ENCODE measurements at regions not wholly inside any gene's neighbourhood (a gene's known extent, or its start where the extent isn't known, plus 50 kb on each side); places are given as distances from the start of the nearest gene placed in this dataset.

- H4K20me1 ChIP-seq (replicated peaks; ENCODE audit: control insufficient read depth, extremely low read depth, insufficient read depth, low read length): no peaks in the 10 kb centered on the region
- intact Hi-C loops (cut with micrococcal nuclease): no loop called here
- dilution Hi-C loops (cut with MboI; ENCODE audit: extremely low pct_ligation_motif_present, low sequenced_read_pairs): no loop called here
- BruUV-seq (replicated peaks): no TSS peak
- H3K9me1 ChIP-seq (replicated peaks; ENCODE audit: control insufficient read depth, extremely low read depth, insufficient read depth, low read length): no peaks in the 10 kb centered on the region
- FAIRE-seq (no peak), DNase-seq (ENCODE audit: low read depth, low spot score) (no peak)
- no peak overlapping the region for H2AFZ ChIP-seq (ENCODE audit: low read depth, low read length)
- no peak overlapping the region for H3K9ac ChIP-seq (replicated peaks; ENCODE audit: extremely low read depth, insufficient read depth, low read length)
- no peak overlapping the region for H3K4me2 ChIP-seq (ENCODE audit: insufficient read depth, low read length)
- ChIA-PET POLR2A (no interaction called here), CTCF (no interaction called here)
- no peaks in the 10 kb centered on the region for H3K4me1 ChIP-seq (ENCODE audit: control insufficient read depth, extremely low read depth, insufficient read depth, low read length)
- no peak overlapping the region for H3K4me3 ChIP-seq (replicated peaks in 1 of 3; ENCODE audit: insufficient read depth in 1 of 3, low read depth in 1 of 3, low read length in 3 of 3)
- no peaks in the 10 kb centered on the region for H3K36me3 ChIP-seq (ENCODE audit: control insufficient read depth in 2 of 2, extremely low read depth in 1 of 2, insufficient read depth in 2 of 2, low read length in 2 of 2)
- TF ChIP-seq POLR2AphosphoS5 (IDR thresholded peaks at IDR 0.05; ENCODE audit: insufficient read depth, low read depth, low read length) (no peak), MAX (IDR thresholded peaks at IDR 0.05; ENCODE audit: insufficient read depth, insufficient read length) (no peak), MYC (IDR thresholded peaks at IDR 0.05; ENCODE audit: low read depth, low read length) (no peak), CTCF (IDR thresholded peaks at IDR 0.05; ENCODE audit: extremely low read depth in 1 of 2, insufficient read depth in 1 of 2, low read depth in 1 of 2, low read length in 2 of 2) (no peak), JUN (IDR thresholded peaks at IDR 0.05; ENCODE audit: borderline replicate concordance, insufficient read depth, insufficient read length, low read depth) (no peak), EZH2 (IDR thresholded peaks at IDR 0.05; ENCODE audit: borderline replicate concordance, low read depth, low read length, severe bottlenecking) (no peak), POLR2A (IDR thresholded peaks at IDR 0.05; ENCODE audit: low read depth, low read length) (no peak), FOS (IDR thresholded peaks at IDR 0.05; ENCODE audit: borderline replicate concordance, insufficient read depth, low read length) (no peak), GATA2 (IDR thresholded peaks at IDR 0.05; ENCODE audit: insufficient read depth, insufficient read length, low read depth, low read length) (no peak)
- H3K9me3 ChIP-seq (replicated peaks; ENCODE audit: control insufficient read depth, insufficient read depth, low read length): peaks cover 2% of the 10 kb centered on the region
- H3K27me3 ChIP-seq (ENCODE audit: control insufficient read depth in 2 of 2, insufficient read depth in 2 of 2, low read length in 2 of 2): no peaks in the 10 kb centered on the region
- H3K27ac ChIP-seq (ENCODE audit: insufficient read depth, low read depth, low read length): no peak overlapping the region
- no peaks in the 10 kb centered on the region for H3K79me2 ChIP-seq (ENCODE audit: control insufficient read depth, insufficient read depth, low read length)
Observed at GRCh38 chr10:131788386-131788785, 112.4 kb upstream of the PPP2R2D start.
